ENCODE measurements at regions not wholly inside any gene's neighbourhood (a gene's known extent, or its start where the extent isn't known, plus 50 kb on each side); places are given as distances from the start of the nearest gene placed in this dataset.

DNA sequence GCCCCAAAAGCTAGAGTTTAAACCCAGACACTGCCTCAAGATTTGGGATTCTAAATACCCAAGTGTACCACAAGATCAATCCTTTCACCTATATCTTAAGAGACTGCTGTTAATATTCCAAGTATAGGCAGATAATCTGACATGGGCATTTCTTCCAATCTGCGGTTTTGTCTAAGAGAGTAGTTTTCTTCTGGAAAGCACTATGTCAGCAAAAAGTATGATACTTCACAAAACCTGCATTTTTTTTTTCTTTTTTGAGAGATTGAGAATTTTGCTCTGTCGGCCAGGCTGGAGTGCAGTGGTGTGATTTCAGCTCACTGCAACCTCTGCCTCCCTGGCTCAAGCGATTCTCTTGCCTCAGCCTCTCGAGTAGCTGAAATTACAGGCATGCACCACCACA, 190.7 kb upstream of the TYRP1 start:
- H3K9ac ChIP-seq = no peak overlapping the region
- no peaks in the 10 kb centered on the region for H4K20me1 ChIP-seq (ENCODE audit: insufficient read depth)
- no peak for DNase-seq
- H3K27me3 ChIP-seq (replicated peaks; ENCODE audit: insufficient read depth) = no peaks in the 10 kb centered on the region
- H3K9me3 ChIP-seq (ENCODE audit: low read depth) = no peaks in the 10 kb centered on the region
- no peak overlapping the region for H3K4me2 ChIP-seq (ENCODE audit: unreplicated experiment)
- no peak for TF ChIP-seq EZH2 (IDR thresholded peaks at IDR 0.05; ENCODE audit: insufficient read depth, poor library complexity, severe bottlenecking)
- no peak for TF ChIP-seq EZH2phosphoT487 (IDR thresholded peaks at IDR 0.05; ENCODE audit: insufficient read depth, low read depth)
- 19 to 26% methylated on average over 4 of the region's 4 CpGs for WGBS, 2 experiments (ENCODE audit: low coverage in 1 of 2, low lambda C conversion rate in 2 of 2, missing lambda C conversion rate in 2 of 2)
- no peaks in the 10 kb centered on the region for H3K4me1 ChIP-seq (ENCODE audit: insufficient read depth)
- in situ Hi-C loops (cut with MboI) = no loop called here
- H3K9me2 ChIP-seq (ENCODE audit: insufficient read depth) = no peaks in the 10 kb centered on the region
- no peak overlapping the region for H3K27ac ChIP-seq
- no peaks in the 10 kb centered on the region for H3F3A ChIP-seq (ENCODE audit: insufficient read depth)
- H3K4me3 ChIP-seq = no peak overlapping the region
- no peak overlapping the region for H2AFZ ChIP-seq
- no peaks in the 10 kb centered on the region for H3K79me2 ChIP-seq (ENCODE audit: insufficient read depth)
- no peaks in the 10 kb centered on the region for H3K36me3 ChIP-seq (ENCODE audit: low read depth)

DNA sequence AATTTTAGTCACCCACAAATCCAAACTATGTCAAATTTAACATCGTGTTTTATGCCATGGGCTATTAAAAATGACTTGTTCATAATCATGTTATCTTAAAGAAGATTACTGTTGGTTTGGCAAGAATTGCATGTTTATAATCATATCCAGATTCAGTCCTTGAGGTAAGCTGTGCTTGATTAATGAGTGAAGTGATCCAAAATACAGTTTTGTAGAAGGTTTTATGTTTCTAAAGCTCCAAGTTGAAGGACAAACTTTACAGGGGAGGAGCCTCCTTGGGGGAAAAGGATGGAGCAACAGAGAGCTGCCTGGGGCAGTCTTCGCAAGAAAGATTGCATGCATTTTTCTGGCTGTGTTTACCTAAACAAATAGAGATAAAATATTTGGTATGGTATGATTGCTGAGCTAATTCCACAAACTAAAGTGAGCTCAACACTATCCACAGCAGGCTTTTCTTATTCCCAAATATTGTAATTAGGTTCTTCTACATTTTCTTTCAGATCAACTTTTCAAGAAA, 189.5 kb upstream of the TYRP1 start:
- no peaks in the 10 kb centered on the region for H3K79me2 ChIP-seq (ENCODE audit: insufficient read depth)
- WGBS, 2 experiments (ENCODE audit: low coverage in 1 of 2, low lambda C conversion rate in 2 of 2, missing lambda C conversion rate in 2 of 2) = 6 to 10% methylated on average over 2 of the region's 2 CpGs
- no peaks in the 10 kb centered on the region for H3K27me3 ChIP-seq (replicated peaks; ENCODE audit: insufficient read depth)
- TF ChIP-seq EZH2phosphoT487 (IDR thresholded peaks at IDR 0.05; ENCODE audit: insufficient read depth, low read depth) (no peak), EZH2 (IDR thresholded peaks at IDR 0.05; ENCODE audit: insufficient read depth, poor library complexity, severe bottlenecking) (no peak)
- no peaks in the 10 kb centered on the region for H3K9me3 ChIP-seq (ENCODE audit: low read depth)
- H3K27ac ChIP-seq = no peak overlapping the region
- no peaks in the 10 kb centered on the region for H3F3A ChIP-seq (ENCODE audit: insufficient read depth)
- no peak overlapping the region for H3K4me2 ChIP-seq (ENCODE audit: unreplicated experiment)
- no peaks in the 10 kb centered on the region for H4K20me1 ChIP-seq (ENCODE audit: insufficient read depth)
- no peak for DNase-seq
- H3K4me1 ChIP-seq (ENCODE audit: insufficient read depth) = no peaks in the 10 kb centered on the region
- H3K4me3 ChIP-seq = no peak overlapping the region
- in situ Hi-C loops (cut with MboI) = no loop called here
- H3K9ac ChIP-seq = no peak overlapping the region
- H3K9me2 ChIP-seq (ENCODE audit: insufficient read depth) = no peaks in the 10 kb centered on the region
- no peak overlapping the region for H2AFZ ChIP-seq
- H3K36me3 ChIP-seq (ENCODE audit: low read depth) = no peaks in the 10 kb centered on the region

DNA sequence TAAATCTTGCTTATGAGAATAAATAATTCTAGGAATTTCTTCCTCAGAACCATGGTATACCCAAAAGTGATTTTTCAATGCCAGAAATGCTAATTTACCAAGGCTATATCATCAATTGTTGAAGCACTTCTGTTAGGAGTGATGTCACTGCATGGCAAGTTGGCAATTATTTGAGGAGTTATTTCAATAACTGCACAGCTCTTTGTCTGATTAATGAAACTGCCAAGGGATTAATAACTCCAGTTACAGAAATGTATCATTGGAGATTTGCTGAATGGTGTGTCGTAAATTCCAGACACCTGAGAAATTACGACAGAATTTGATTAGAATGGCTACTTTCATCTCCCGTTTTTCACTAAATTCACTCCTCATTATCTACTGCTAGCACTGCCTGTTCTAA, 182.6 kb upstream of the TYRP1 start:
- no peaks in the 10 kb centered on the region for H3K79me2 ChIP-seq (ENCODE audit: insufficient read depth)
- H3K4me1 ChIP-seq (ENCODE audit: insufficient read depth) = no peaks in the 10 kb centered on the region
- 7 to 11% methylated on average over 3 of the region's 3 CpGs for WGBS, 2 experiments (ENCODE audit: low coverage in 1 of 2, low lambda C conversion rate in 2 of 2, missing lambda C conversion rate in 2 of 2)
- TF ChIP-seq EZH2phosphoT487 (IDR thresholded peaks at IDR 0.05; ENCODE audit: insufficient read depth, low read depth) = no peak
- H4K20me1 ChIP-seq (ENCODE audit: insufficient read depth) = no peaks in the 10 kb centered on the region
- no peak overlapping the region for H3K4me3 ChIP-seq
- no peaks in the 10 kb centered on the region for H3F3A ChIP-seq (ENCODE audit: insufficient read depth)
- no peak overlapping the region for H3K4me2 ChIP-seq (ENCODE audit: unreplicated experiment)
- DNase-seq = no peak
- H2AFZ ChIP-seq = no peak overlapping the region
- H3K9ac ChIP-seq = no peak overlapping the region
- H3K27ac ChIP-seq = no peak overlapping the region
- in situ Hi-C loops (cut with MboI) = no loop called here
- no peaks in the 10 kb centered on the region for H3K36me3 ChIP-seq (ENCODE audit: low read depth)
- no peaks in the 10 kb centered on the region for H3K9me3 ChIP-seq (ENCODE audit: low read depth)
- no peaks in the 10 kb centered on the region for H3K9me2 ChIP-seq (ENCODE audit: insufficient read depth)
- H3K27me3 ChIP-seq (replicated peaks; ENCODE audit: insufficient read depth) = no peaks in the 10 kb centered on the region; the same call in 1 of the 2 replicates

DNA sequence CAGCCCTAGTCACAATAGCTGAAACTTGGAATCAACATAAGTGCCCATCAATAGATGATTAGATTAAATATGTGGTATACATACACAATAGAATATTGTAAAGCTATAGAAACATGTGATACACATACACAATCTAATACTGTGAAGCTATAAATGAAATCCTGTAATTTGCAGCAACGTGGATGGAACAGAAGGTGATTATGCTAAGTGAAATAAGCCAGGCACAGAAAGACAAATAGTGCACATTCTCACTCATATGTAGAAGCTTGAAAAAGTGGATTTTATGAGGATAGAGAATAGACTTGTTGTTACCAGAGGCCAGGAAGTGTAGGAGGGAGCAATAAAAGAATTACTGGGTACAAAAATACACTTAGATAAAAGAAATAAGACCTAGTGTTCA, 181.5 kb upstream of the TYRP1 start:
- no peak overlapping the region for H3K9ac ChIP-seq
- no peaks in the 10 kb centered on the region; the same call in 1 of the 2 replicates for H3K27me3 ChIP-seq (replicated peaks; ENCODE audit: insufficient read depth)
- 0 to 4% methylated on average over 1 of the region's 1 CpG for WGBS, 2 experiments (ENCODE audit: low coverage in 1 of 2, low lambda C conversion rate in 2 of 2, missing lambda C conversion rate in 2 of 2)
- no peaks in the 10 kb centered on the region for H4K20me1 ChIP-seq (ENCODE audit: insufficient read depth)
- no peaks in the 10 kb centered on the region for H3K9me2 ChIP-seq (ENCODE audit: insufficient read depth)
- DNase-seq = no peak
- no peak overlapping the region for H3K4me2 ChIP-seq (ENCODE audit: unreplicated experiment)
- TF ChIP-seq EZH2phosphoT487 (IDR thresholded peaks at IDR 0.05; ENCODE audit: insufficient read depth, low read depth) (no peak), EZH2 (IDR thresholded peaks at IDR 0.05; ENCODE audit: insufficient read depth, poor library complexity, severe bottlenecking) (no peak)
- in situ Hi-C loops (cut with MboI) = no loop called here
- no peak overlapping the region for H3K27ac ChIP-seq
- no peaks in the 10 kb centered on the region for H3K79me2 ChIP-seq (ENCODE audit: insufficient read depth)
- no peaks in the 10 kb centered on the region for H3F3A ChIP-seq (ENCODE audit: insufficient read depth)
- no peaks in the 10 kb centered on the region for H3K36me3 ChIP-seq (ENCODE audit: low read depth)
- H3K4me3 ChIP-seq = no peak overlapping the region
- no peak overlapping the region for H2AFZ ChIP-seq
- H3K9me3 ChIP-seq (ENCODE audit: low read depth) = no peaks in the 10 kb centered on the region
- H3K4me1 ChIP-seq (ENCODE audit: insufficient read depth) = no peaks in the 10 kb centered on the region

DNA sequence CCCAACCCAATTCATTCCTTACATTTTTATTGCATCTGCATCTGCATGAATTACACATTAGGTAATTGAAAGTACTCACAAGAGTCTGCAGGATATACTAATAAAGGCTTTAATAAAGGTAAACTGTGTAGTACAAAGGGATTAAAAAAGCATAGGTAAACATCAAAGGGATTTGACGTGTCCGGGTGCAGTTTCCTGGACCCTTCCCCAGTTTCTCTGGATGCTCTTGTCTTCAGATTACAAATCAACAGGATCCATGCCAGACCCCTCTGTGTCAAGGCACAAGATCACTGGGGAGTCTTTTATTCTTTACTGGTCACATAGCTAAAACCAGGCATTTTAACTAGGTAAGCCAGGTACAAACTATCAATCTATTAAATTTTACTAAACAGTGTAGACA, 177.2 kb upstream of the TYRP1 start:
- no peaks in the 10 kb centered on the region for H3K9me2 ChIP-seq (ENCODE audit: insufficient read depth)
- H2AFZ ChIP-seq = no peak overlapping the region
- H3K9me3 ChIP-seq (ENCODE audit: low read depth) = no peaks in the 10 kb centered on the region
- no peaks in the 10 kb centered on the region for H3K36me3 ChIP-seq (ENCODE audit: low read depth)
- no peaks in the 10 kb centered on the region for H3K79me2 ChIP-seq (ENCODE audit: insufficient read depth)
- H3K27me3 ChIP-seq (replicated peaks; ENCODE audit: insufficient read depth) = no peaks in the 10 kb centered on the region; the same call in 1 of the 2 replicates
- no peaks in the 10 kb centered on the region for H3F3A ChIP-seq (ENCODE audit: insufficient read depth)
- no peaks in the 10 kb centered on the region for H4K20me1 ChIP-seq (ENCODE audit: insufficient read depth)
- no peak for DNase-seq
- 3% methylated on average over 2 of the region's 2 CpGs for WGBS, 2 experiments (ENCODE audit: low coverage in 1 of 2, low lambda C conversion rate in 2 of 2, missing lambda C conversion rate in 2 of 2)
- no peak overlapping the region for H3K4me3 ChIP-seq
- H3K4me1 ChIP-seq (ENCODE audit: insufficient read depth) = no peaks in the 10 kb centered on the region
- TF ChIP-seq EZH2 (IDR thresholded peaks at IDR 0.05; ENCODE audit: insufficient read depth, poor library complexity, severe bottlenecking) (no peak), EZH2phosphoT487 (IDR thresholded peaks at IDR 0.05; ENCODE audit: insufficient read depth, low read depth) (no peak)
- no peak overlapping the region for H3K9ac ChIP-seq
- no peak overlapping the region for H3K4me2 ChIP-seq (ENCODE audit: unreplicated experiment)
- no peak overlapping the region for H3K27ac ChIP-seq
- in situ Hi-C loops (cut with MboI) = no loop called here

Measured in GM23248 (cell line).